OCI-LY3 (cell line): ENCODE measurements at regions not wholly inside any gene's neighbourhood (a gene's known extent, or its start where the extent isn't known, plus 50 kb on each side); places are given as distances from the start of the nearest gene placed in this dataset.

Source experiments
- EZH2phosphoT487 ChIP-seq: fragments of 200-600 bp; shearing (Covaris generic); IDR thresholded peaks from 2 replicates; pipeline ENCODE4 v1.6.1; 2018; ENCODE audit warnings: antibody characterized with exemption, mixed run types, low read depth
- TF ChIP-seq, protein P1 (sequence below): fragments of 200-600, 300-600 bp; sonication (generic); IDR thresholded peaks from 2 replicates; pipeline ENCODE4 v1.5.1; 2014; ENCODE audit warnings: antibody characterized with exemption, low read length, low read depth

DNA sequence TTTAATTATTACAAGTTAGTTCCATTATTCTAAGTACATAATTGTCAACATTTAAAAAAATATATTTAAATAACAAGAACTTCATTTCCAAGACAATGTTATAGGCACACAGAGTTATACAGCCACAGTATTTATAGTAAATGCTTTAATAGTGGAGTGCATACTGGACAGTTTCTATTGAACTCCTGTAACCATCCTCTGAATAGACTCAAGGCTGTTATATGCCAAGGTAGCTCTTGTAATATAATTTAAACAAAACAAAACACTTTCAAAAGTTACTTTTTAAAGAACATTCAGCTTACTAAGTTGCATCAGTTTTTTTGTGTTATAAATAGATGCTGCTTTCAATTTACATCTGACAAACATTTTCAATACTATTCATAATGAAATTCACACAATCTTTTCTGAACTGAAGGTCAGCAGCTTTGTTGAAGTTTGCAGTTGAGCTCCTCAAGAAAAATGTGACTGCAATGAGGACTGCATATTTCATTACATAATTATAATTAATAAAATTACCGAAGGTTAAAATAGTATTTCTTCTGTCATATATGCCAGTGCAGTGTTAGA lies 549.9 kb upstream of the CYLC2 start:
- no peak for TF ChIP-seq EZH2phosphoT487
- TF ChIP-seq, protein P1, sequence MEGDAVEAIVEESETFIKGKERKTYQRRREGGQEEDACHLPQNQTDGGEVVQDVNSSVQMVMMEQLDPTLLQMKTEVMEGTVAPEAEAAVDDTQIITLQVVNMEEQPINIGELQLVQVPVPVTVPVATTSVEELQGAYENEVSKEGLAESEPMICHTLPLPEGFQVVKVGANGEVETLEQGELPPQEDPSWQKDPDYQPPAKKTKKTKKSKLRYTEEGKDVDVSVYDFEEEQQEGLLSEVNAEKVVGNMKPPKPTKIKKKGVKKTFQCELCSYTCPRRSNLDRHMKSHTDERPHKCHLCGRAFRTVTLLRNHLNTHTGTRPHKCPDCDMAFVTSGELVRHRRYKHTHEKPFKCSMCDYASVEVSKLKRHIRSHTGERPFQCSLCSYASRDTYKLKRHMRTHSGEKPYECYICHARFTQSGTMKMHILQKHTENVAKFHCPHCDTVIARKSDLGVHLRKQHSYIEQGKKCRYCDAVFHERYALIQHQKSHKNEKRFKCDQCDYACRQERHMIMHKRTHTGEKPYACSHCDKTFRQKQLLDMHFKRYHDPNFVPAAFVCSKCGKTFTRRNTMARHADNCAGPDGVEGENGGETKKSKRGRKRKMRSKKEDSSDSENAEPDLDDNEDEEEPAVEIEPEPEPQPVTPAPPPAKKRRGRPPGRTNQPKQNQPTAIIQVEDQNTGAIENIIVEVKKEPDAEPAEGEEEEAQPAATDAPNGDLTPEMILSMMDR = no peak
